NCI-H1930 (cell line): ENCODE measurements at regions not wholly inside any gene's neighbourhood (a gene's known extent, or its start where the extent isn't known, plus 50 kb on each side); places are given as distances from the start of the nearest gene placed in this dataset.

ENCODE experiments used
- DNase-seq, 2 experiments: peaks; one replicate each; lab custom pipeline; 2025; lab: John Stamatoyannopoulos, UW

DNA sequence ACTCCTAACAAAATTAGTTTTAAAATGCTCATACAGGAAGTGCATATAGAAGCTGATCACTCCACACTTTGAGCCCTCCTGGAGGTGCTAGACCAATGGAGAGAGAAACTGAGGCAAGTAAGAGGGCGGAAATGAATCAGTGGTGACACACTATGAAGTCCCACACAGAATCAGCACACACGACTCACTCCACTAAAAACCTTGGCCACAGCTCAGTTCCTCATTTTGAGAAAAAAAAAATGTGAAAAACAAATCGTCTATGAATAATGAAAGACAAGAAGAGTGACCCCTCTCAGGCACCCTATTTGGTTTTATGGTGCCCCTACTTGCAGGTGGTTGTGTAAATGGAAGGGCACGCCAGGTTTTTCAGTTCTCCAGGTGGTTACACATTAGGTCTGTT is 675.1 kb upstream of the BRINP3 start:
- no peak for DNase-seq

DNA sequence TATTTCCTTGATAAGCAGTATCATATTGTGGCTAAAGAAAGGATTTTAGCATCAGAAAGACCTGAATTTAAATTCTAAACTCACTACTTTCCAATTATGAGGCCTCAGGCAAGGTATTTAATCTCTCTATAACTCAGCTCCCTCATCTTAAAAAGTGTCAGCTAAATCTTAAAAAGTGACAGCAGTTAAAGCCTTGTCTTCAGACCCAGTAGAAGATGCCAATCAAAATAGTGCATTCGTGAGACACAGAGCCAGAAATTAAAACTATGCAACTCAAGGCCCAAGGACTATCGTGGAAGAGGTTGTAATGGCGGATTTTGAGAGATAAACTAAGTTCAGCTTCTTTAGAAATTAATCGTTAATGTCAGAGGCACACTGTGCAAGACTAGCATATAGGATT is 677.5 kb upstream of the BRINP3 start:
- no peak for DNase-seq

GRCh38 chr1:191160837-191161236 is 683.2 kb upstream of the BRINP3 start:
- DNase-seq: no peak

DNA sequence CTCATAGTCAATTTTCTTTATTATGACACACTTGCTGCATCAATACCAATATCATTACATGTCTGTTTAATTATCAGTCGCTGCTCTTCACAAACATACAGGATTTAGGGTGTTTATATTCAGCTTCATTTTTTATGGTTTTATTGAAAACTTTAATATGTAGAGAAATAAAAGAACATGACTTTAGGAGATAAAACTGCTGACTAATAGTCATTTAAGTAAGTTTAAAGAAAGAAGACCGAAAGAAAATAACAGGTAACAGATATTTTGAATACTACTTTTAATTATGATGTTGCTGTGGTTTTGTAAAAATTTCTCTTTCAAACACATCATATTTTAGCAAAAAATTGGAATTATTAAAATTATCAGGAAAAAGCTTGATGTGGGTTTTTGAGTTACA is 685.1 kb upstream of the BRINP3 start:
- no peak for DNase-seq

DNA sequence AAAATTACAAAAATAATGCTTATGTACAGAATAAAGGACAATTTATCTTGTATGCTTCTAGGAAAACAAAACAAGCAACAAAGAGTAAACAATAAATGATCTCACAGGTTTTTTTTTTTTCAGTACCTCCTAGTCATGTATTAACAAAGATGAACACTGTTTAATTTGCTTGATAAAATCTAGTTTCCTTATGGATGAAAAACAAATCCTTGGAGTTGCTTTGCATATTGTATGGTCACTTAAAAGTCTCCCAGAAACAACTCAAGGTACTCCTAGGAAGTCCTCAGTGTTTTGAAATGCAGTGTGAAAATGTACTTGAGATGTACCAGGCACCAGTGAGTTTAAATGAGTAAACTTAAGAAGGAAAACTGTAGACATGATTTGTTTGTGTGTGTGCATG is 686.0 kb upstream of the BRINP3 start:
- DNase-seq: no peak

GRCh38 chr1:191174298-191174697 is 696.6 kb upstream of the BRINP3 start:
- no peak for DNase-seq

GRCh38 chr1:191176131-191176530 is 698.5 kb upstream of the BRINP3 start:
- DNase-seq: no peak

DNA sequence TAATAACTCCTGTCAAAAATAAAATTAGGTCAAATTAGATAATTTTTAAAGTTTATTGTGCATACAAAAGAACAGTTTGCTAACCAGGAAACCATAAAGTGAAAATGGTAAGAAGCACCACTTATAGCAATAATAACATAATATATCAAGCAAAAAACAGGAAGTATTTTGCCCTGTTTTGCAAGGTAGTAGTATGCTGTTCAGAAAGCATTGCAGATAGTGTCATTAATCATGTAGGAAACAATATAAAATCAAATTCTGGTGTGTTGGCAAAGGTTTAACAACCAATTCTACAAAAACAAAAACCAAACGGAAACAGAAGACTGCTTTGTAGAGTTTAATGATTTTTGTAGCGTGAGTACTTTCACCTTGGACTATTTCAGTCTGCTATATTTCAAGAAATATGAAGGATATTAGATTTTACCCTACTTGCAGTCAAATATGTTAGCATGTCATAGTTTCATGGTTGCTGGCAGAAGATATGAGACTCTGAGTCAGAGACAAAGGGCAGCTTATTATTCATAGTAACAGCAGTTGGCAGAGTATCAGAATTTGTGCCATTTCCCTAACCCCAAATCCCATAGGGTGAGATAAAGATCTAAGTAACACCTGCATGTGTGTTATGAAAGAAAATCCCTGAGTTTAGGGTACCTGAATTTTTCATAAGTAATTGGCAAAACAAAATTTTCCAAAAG is 729.0 kb upstream of the BRINP3 start:
- DNase-seq: no peak

- peak in 1 of 2 experiments; percentile 39 for DNase-seq
Observed at GRCh38 chr1:191222206-191222605, 744.5 kb upstream of the BRINP3 start.

GRCh38 chr1:191240925-191241324 is 763.3 kb upstream of the BRINP3 start:
- no peak for DNase-seq

DNA sequence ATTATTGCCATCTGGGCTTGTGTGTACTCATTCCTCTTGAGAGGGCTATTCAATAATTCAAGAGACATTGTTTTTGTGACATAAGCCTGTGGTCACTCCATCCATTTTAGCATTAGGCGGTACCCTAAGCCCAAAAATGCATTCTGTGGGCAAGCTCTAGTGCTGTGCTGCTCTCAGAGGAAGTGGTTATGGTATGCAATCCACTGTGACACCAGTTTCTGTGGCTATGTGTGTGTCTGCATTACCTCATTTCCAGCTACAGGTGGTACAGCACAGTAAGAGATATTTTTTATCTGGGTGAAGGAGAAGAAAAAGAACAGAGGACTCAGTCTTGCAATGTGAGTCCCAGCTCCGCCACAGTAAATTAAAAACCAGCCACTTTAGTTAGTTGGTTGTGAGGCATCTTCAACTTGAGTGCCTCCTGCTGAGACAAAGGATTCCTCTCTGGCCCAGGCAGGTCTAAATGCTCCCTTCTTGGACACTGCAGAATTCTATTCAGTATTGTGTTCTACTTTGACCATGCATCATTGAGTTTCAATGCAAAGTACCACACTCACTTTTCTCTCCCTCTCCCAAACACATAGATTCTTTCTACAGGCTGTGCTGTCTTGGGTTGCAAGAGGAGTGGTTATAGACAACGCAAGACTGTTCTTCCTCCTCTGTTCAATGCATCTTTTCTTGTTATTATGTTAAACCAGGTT is 777.8 kb upstream of the BRINP3 start:
- DNase-seq: no peak

DNA sequence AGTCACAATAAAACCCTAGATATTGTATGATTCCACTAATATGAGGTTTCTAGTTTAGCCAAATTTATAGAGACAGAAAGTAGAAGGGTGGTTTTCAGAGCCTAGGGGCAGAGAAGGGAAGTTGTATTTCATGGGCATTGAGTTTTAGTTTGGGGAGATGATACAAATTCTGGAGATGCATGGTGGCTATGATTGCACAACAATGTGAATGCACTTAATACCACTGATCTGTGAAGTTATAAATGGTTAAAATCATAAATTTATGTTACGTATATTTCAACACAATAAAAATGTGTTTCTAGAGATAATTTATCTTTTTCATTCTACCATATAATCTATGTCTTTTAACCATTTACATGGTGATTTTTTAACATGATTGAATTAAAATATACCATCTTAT is 779.3 kb upstream of the BRINP3 start:
- DNase-seq: no peak

GRCh38 chr1:191260056-191260455 is 782.4 kb upstream of the BRINP3 start:
- DNase-seq: no peak

DNA sequence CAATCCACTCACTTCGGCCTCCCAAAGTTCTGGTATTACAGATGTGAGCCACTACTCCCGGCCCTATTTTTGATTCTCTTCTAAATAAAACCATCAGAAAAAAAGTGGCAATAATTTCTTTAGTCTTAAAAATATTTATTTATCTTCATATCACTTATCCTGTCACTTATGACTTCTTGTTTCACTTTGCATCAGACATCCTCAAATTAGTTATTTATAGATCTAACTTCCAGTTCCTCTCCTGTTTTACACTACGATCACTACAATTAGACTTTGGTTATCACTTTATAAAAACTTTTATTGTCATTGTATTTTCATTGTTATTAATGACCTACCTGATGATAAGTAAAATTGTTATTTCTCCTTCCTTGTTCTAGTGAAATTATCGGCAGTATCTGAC is 783.4 kb upstream of the BRINP3 start:
- DNase-seq: no peak

- no peak for DNase-seq
Observed at GRCh38 chr1:191279266-191279800, 801.7 kb upstream of the BRINP3 start.

DNA sequence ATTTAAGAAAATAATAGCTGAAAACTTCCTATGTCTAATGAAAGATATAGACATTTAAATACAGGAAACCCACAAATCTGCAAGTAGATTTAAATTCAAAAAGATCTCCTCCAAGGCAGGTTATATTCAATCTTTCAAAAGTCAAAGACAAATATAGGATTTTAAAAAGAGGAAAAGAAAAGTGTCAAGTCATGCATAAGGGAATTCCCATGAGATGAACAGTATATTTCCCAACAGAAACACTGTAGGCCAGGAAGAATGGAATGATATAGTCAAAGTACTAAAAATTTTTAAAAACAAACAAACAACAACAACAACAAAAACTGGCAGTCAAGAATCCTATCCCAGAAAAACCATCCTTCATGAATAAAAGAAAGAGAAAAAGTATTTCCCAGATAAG is 806.5 kb upstream of the BRINP3 start:
- no peak for DNase-seq

- no peak for DNase-seq
Observed at GRCh38 chr1:191290441-191290840, 812.8 kb upstream of the BRINP3 start.

DNA sequence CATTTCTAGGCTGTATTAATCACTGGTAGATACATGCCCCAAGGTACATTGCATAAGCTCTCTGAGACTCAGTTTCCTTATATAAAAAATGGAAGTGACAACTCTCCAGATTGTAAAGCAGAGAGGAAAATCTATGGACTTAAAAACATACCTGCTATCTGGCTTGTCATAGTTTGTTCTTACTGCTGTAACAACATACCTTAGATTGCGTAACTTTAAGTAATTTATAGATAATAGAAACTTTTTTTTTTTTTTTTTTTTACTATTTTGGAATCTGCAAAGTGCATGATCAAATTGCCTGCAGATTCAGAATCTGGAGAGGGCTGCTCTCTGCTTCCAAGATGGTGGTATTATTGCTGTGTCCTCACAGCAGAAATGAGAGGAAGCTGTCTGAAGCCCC is 827.7 kb upstream of the BRINP3 start:
- DNase-seq: no peak

GRCh38 chr1:191306916-191307315 is 829.3 kb upstream of the BRINP3 start:
- no peak for DNase-seq

GRCh38 chr1:191320062-191320461 is 838.2 kb upstream of the RGS18 start:
- no peak for DNase-seq

- no peak for DNase-seq
Observed at GRCh38 chr1:191327868-191328267, 830.4 kb upstream of the RGS18 start.

- DNase-seq: no peak
Observed at GRCh38 chr1:191343816-191344215, 814.4 kb upstream of the RGS18 start.

DNA sequence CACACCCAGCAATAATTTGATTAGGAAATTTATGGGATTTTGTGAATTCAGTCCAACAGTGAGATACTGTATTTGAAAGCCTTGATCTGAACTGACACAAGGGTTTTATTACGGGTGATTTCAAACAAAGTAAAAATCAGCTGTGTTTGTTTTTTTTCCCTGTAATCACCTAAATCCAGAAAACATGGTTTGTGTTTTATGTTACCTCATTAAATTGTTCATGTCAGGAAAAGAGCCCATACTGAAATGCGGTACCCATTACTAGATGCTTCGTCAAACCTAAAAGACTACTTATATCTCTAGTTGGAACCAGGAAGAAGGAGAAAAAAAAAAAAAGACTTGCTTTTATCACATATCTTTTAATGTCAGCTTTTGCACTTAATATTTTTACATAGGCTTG is 811.9 kb upstream of the RGS18 start:
- no peak for DNase-seq

DNA sequence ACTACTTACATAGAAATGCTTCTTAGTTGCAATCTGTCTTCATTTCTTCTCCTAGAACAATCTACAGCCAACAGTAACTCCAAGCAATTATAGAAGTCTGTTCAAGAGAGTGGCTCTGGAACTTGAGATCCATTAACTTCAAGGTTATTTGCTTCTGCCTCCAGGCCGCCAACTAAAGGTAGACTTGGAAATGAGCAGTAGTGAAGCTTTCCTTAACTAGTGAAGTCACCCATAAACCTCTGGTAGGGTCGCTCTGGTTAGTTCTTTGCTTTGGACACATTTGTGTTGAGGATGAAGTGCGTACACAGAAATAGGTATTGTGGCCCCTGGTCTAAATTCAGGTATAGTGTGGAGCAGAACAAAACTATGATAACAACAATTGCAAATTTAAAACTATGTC is 809.9 kb upstream of the RGS18 start:
- no peak for DNase-seq
